ENCODE measurements at regions not wholly inside any gene's neighbourhood (a gene's known extent, or its start where the extent isn't known, plus 50 kb on each side); places are given as distances from the start of the nearest gene placed in this dataset.

DNA sequence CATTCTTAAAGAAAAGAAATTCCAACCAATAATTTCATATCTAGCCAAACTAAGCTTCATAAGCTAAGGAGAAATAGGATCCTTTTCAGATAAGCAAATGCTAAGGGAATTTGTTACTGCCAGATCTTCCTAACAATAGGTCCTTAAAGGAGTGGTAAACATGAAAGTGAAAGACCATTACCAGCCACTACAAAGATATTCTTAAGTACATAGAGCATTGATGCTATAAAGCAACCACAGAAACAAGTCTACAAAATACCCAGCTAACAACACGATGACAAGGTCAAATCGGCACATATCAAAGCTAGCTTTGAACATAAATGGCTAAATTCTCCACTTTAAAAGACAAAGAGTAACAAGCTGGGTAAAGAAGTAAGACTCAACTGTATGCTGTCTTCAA lies 188.9 kb upstream of the RPRM start:
- no peaks in the 10 kb centered on the region for H3K4me1 ChIP-seq (ENCODE audit: control insufficient read depth in 1 of 2, insufficient read depth in 2 of 2, low read length in 2 of 2)
- no peak overlapping the region for H3K9ac ChIP-seq (ENCODE audit: low read length)
- no peak overlapping the region for H4K8ac ChIP-seq (ENCODE audit: low read depth, low read length)
- H2BK12ac ChIP-seq (ENCODE audit: low read length), result no peak overlapping the region
- H4K12ac ChIP-seq (ENCODE audit: low read depth, low read length), result no peak overlapping the region
- H3K4me2 ChIP-seq (ENCODE audit: low read length), result no peak overlapping the region
- no peak for DNase-seq
- H2BK120ac ChIP-seq (ENCODE audit: insufficient read depth, low read length, poor library complexity), result no peak overlapping the region
- peaks cover 5% of the 10 kb centered on the region for H3K9me3 ChIP-seq (ENCODE audit: insufficient read depth, low read depth, low read length)
- no peak overlapping the region for H2BK5ac ChIP-seq (ENCODE audit: low read depth, low read length, poor library complexity)
- WGBS (ENCODE audit: extremely low coverage, insufficient coverage, insufficient read length), result no CpG with 5 or more reads among the region's 2 CpGs
- no peaks in the 10 kb centered on the region for H3K79me2 ChIP-seq (ENCODE audit: control insufficient read depth, insufficient read depth, low read length, poor library complexity)
- H3K4me3 ChIP-seq (ENCODE audit: low read depth, low read length), result no peak overlapping the region
- H3K79me1 ChIP-seq (ENCODE audit: low read length), result no peaks in the 10 kb centered on the region
- no peaks in the 10 kb centered on the region for H3K36me3 ChIP-seq (ENCODE audit: control insufficient read depth in 1 of 2, insufficient read depth in 2 of 2, low read length in 2 of 2)
- H3K23ac ChIP-seq (ENCODE audit: low read length), result no peak overlapping the region
- H3K27ac ChIP-seq (ENCODE audit: low read depth, low read length), result no peak overlapping the region
- H4K91ac ChIP-seq (ENCODE audit: low read depth, low read length), result no peak overlapping the region
- H3K27me3 ChIP-seq (ENCODE audit: insufficient read depth, low read length), result no peaks in the 10 kb centered on the region
- no peak overlapping the region for H3K14ac ChIP-seq (ENCODE audit: low read length)
- H2AFZ ChIP-seq (ENCODE audit: insufficient read depth, low read length, poor library complexity), result no peak overlapping the region
- H2AK5ac ChIP-seq (ENCODE audit: low read length), result no peak overlapping the region
- no peak overlapping the region for H3K18ac ChIP-seq (ENCODE audit: low read length)
- no peak overlapping the region for H3K4ac ChIP-seq (ENCODE audit: low read depth, low read length)

DNA sequence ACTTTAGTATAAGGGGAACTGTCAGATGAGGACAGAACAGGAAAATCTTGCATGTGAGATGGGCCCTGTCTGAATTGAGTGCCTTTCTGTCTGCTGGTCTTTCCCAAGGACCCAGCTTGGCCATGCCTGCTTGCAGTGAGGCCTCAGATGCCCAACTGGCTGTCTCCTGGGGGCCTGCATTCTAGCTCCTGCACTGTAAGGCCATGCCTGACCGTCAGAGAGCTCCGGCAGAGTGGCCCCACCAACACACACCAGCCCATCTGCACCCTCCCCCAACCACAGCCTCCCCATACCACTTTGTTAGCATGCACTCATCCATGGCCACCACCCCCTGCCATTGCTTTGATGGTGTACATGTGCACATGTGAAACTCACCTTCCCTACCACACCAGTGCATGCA lies 190.4 kb upstream of the RPRM start:
- Histone ChIP-seq H2BK5ac (ENCODE audit: low read depth, low read length, poor library complexity) (no peak overlapping the region), H4K12ac (ENCODE audit: low read depth, low read length) (no peak overlapping the region), H3K14ac (ENCODE audit: low read length) (no peak overlapping the region), H2BK12ac (ENCODE audit: low read length) (no peak overlapping the region), H3K27me3 (ENCODE audit: insufficient read depth, low read length) (no peaks in the 10 kb centered on the region), H3K79me2 (ENCODE audit: control insufficient read depth, insufficient read depth, low read length, poor library complexity) (no peaks in the 10 kb centered on the region), H3K23ac (ENCODE audit: low read length) (no peak overlapping the region), H4K8ac (ENCODE audit: low read depth, low read length) (no peak overlapping the region), H2AFZ (ENCODE audit: insufficient read depth, low read length, poor library complexity) (no peak overlapping the region), H3K4me2 (ENCODE audit: low read length) (no peak overlapping the region), H3K4me3 (ENCODE audit: low read depth, low read length) (no peak overlapping the region), H3K9me3 (ENCODE audit: insufficient read depth, low read depth, low read length) (peaks cover 5% of the 10 kb centered on the region), H3K79me1 (ENCODE audit: low read length) (no peaks in the 10 kb centered on the region), H3K18ac (ENCODE audit: low read length) (no peak overlapping the region), H2BK120ac (ENCODE audit: insufficient read depth, low read length, poor library complexity) (no peak overlapping the region), H3K9ac (ENCODE audit: low read length) (no peak overlapping the region), H2AK5ac (ENCODE audit: low read length) (no peak overlapping the region), H3K4ac (ENCODE audit: low read depth, low read length) (no peak overlapping the region), H4K91ac (ENCODE audit: low read depth, low read length) (no peak overlapping the region), H3K27ac (ENCODE audit: low read depth, low read length) (no peak overlapping the region), H3K4me1 (ENCODE audit: control insufficient read depth in 1 of 2, insufficient read depth in 2 of 2, low read length in 2 of 2) (no peaks in the 10 kb centered on the region), H3K36me3 (ENCODE audit: control insufficient read depth in 1 of 2, insufficient read depth in 2 of 2, low read length in 2 of 2) (no peaks in the 10 kb centered on the region)
- no peak for DNase-seq
- WGBS (ENCODE audit: extremely low coverage, insufficient coverage, insufficient read length), result no CpG with 5 or more reads among the region's 2 CpGs

DNA sequence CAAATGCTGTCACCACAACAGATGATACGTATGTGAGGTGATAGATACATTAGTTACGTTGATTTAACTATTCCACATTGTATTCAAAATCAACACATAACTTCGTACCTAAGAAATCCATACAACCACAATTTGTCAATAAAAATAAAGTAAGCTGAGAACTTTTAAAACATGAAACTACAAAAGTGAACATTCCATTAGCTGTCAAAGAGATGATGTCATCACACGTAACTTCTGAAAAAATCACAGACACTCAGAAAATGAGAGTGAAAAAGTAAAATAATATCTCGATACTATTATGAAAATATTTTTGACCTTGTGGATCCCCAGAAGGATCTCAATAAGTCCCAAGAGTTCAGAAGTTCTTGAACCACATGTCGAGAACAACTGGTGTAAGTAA lies 161.6 kb upstream of the GALNT13 start:
- Histone ChIP-seq H3K23ac (ENCODE audit: low read length) (no peak overlapping the region), H3K4me2 (ENCODE audit: low read length) (no peak overlapping the region), H3K4me1 (ENCODE audit: control insufficient read depth in 1 of 2, insufficient read depth in 2 of 2, low read length in 2 of 2) (no peaks in the 10 kb centered on the region), H4K12ac (ENCODE audit: low read depth, low read length) (no peak overlapping the region), H3K79me2 (ENCODE audit: control insufficient read depth, insufficient read depth, low read length, poor library complexity) (no peaks in the 10 kb centered on the region), H3K9ac (ENCODE audit: low read length) (no peak overlapping the region), H2BK120ac (ENCODE audit: insufficient read depth, low read length, poor library complexity) (no peak overlapping the region), H3K4me3 (ENCODE audit: low read depth, low read length) (no peak overlapping the region), H3K27ac (ENCODE audit: low read depth, low read length) (no peak overlapping the region), H3K36me3 (ENCODE audit: control insufficient read depth in 1 of 2, insufficient read depth in 2 of 2, low read length in 2 of 2) (no peaks in the 10 kb centered on the region), H3K18ac (ENCODE audit: low read length) (no peak overlapping the region), H2AK5ac (ENCODE audit: low read length) (no peak overlapping the region), H2BK5ac (ENCODE audit: low read depth, low read length, poor library complexity) (no peak overlapping the region), H3K9me3 (ENCODE audit: insufficient read depth, low read depth, low read length) (no peaks in the 10 kb centered on the region), H3K79me1 (ENCODE audit: low read length) (no peaks in the 10 kb centered on the region), H3K14ac (ENCODE audit: low read length) (no peak overlapping the region), H2BK12ac (ENCODE audit: low read length) (no peak overlapping the region), H2AFZ (ENCODE audit: insufficient read depth, low read length, poor library complexity) (no peak overlapping the region), H3K4ac (ENCODE audit: low read depth, low read length) (no peak overlapping the region), H4K8ac (ENCODE audit: low read depth, low read length) (no peak overlapping the region), H3K27me3 (ENCODE audit: insufficient read depth, low read length) (no peaks in the 10 kb centered on the region), H4K91ac (ENCODE audit: low read depth, low read length) (no peak overlapping the region)
- no CpG with 5 or more reads among the region's 6 CpGs for WGBS (ENCODE audit: extremely low coverage, insufficient coverage, insufficient read length)
- DNase-seq, result no peak

DNA sequence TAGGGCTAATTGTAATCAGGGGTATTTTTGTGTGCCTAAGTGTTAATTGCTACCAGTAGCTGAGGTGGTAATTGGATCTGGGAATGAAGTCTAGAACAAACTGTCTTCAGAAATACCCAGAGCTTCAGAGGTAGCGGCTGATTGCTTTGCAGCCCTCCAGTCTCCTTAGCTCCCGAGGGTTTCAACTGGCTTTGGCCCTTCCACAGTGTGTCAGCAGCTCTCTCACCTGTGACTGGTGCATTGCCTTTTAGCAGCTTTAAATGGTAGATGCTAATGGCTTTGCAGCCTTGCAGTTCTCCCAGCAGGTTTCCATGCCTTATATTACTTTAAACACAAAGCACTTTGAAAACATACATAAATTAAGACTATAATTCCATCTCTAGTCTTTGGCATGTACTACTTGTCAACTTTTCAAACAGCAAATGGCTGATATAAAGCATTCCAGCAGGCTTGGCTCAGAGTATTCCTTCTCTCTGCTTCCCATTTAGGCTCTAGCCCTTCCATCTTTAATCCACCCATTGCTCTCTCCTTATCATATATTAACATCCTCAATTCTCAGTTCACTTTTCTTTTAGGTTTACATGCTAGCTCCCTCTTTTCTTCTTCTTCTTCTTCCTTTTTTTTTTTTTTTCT lies 156.4 kb upstream of the GALNT13 start:
- H3K18ac ChIP-seq (ENCODE audit: low read length), result no peak overlapping the region
- H3K36me3 ChIP-seq (ENCODE audit: control insufficient read depth in 1 of 2, insufficient read depth in 2 of 2, low read length in 2 of 2), result no peaks in the 10 kb centered on the region
- H3K4ac ChIP-seq (ENCODE audit: low read depth, low read length), result no peak overlapping the region
- H2BK120ac ChIP-seq (ENCODE audit: insufficient read depth, low read length, poor library complexity), result no peak overlapping the region
- no peak overlapping the region for H4K8ac ChIP-seq (ENCODE audit: low read depth, low read length)
- H4K12ac ChIP-seq (ENCODE audit: low read depth, low read length), result no peak overlapping the region
- no peaks in the 10 kb centered on the region for H3K79me2 ChIP-seq (ENCODE audit: control insufficient read depth, insufficient read depth, low read length, poor library complexity)
- no peak overlapping the region for H3K4me3 ChIP-seq (ENCODE audit: low read depth, low read length)
- no peak overlapping the region for H3K27ac ChIP-seq (ENCODE audit: low read depth, low read length)
- H3K79me1 ChIP-seq (ENCODE audit: low read length), result no peaks in the 10 kb centered on the region
- no CpG with 5 or more reads among the region's 2 CpGs for WGBS (ENCODE audit: extremely low coverage, insufficient coverage, insufficient read length)
- H3K9ac ChIP-seq (ENCODE audit: low read length), result no peak overlapping the region
- no peak overlapping the region for H4K91ac ChIP-seq (ENCODE audit: low read depth, low read length)
- no peak overlapping the region for H3K4me2 ChIP-seq (ENCODE audit: low read length)
- H3K14ac ChIP-seq (ENCODE audit: low read length), result no peak overlapping the region
- H2AFZ ChIP-seq (ENCODE audit: insufficient read depth, low read length, poor library complexity), result no peak overlapping the region
- no peak for DNase-seq
- no peaks in the 10 kb centered on the region for H3K27me3 ChIP-seq (ENCODE audit: insufficient read depth, low read length)
- H2BK5ac ChIP-seq (ENCODE audit: low read depth, low read length, poor library complexity), result no peak overlapping the region
- H3K23ac ChIP-seq (ENCODE audit: low read length), result no peak overlapping the region
- H2AK5ac ChIP-seq (ENCODE audit: low read length), result no peak overlapping the region
- no peak overlapping the region for H2BK12ac ChIP-seq (ENCODE audit: low read length)
- H3K9me3 ChIP-seq (ENCODE audit: insufficient read depth, low read depth, low read length), result no peaks in the 10 kb centered on the region
- H3K4me1 ChIP-seq (ENCODE audit: control insufficient read depth in 1 of 2, insufficient read depth in 2 of 2, low read length in 2 of 2), result no peaks in the 10 kb centered on the region
